H9 (cell line): ENCODE measurements at regions not wholly inside any gene's neighbourhood (a gene's known extent, or its start where the extent isn't known, plus 50 kb on each side); places are given as distances from the start of the nearest gene placed in this dataset.

Experiments
- DNase-seq: peaks from one replicate; pipeline ENCODE4 v3.0.0-alpha.2; 2017
- H2AFZ ChIP-seq: one replicate; pipeline ENCODE4 v1.6.1; 2013; ENCODE audit warnings: mild to moderate bottlenecking, low read length, control low read depth, moderate library complexity
- H2AK5ac ChIP-seq: 2 replicates; pipeline ENCODE4 v1.6.1; 2013; ENCODE audit warnings: low read length, control low read depth, mixed read lengths; ENCODE audit not compliant: insufficient read length
- H2BK120ac ChIP-seq: one replicate; pipeline ENCODE4 v1.6.1; 2013; ENCODE audit warnings: low read depth, mild to moderate bottlenecking, low read length, control low read depth, inconsistent platforms; ENCODE audit not compliant: poor library complexity, severe bottlenecking
- H2BK12ac ChIP-seq: 2 replicates; pipeline ENCODE4 v1.6.1; 2013; ENCODE audit warnings: low read length, control low read depth, mixed read lengths, low read depth; ENCODE audit not compliant: insufficient read length
- H2BK15ac ChIP-seq: 2 replicates; pipeline ENCODE4 v1.6.1; 2013; ENCODE audit warnings: low read depth, low read length, control low read depth
- H2BK20ac ChIP-seq: one replicate; pipeline ENCODE4 v1.6.1; 2013; ENCODE audit warnings: low read depth, mild to moderate bottlenecking, low read length, control low read depth, inconsistent platforms; ENCODE audit not compliant: poor library complexity, severe bottlenecking
- H2BK5ac ChIP-seq: 2 replicates; pipeline ENCODE4 v1.6.1; 2013; ENCODE audit warnings: low read length, control low read depth, mixed read lengths; ENCODE audit not compliant: insufficient read length
- H3K14ac ChIP-seq: 2 replicates; pipeline ENCODE4 v1.6.1; 2013; ENCODE audit warnings: low read length, control low read depth; ENCODE audit not compliant: insufficient read depth
- H3K18ac ChIP-seq: 2 replicates; pipeline ENCODE4 v1.6.1; 2013; ENCODE audit warnings: low read depth, mild to moderate bottlenecking, mixed read lengths, low read length, control low read depth; ENCODE audit not compliant: insufficient read length
- H3K23ac ChIP-seq: 2 replicates; pipeline ENCODE4 v1.6.1; 2013; ENCODE audit warnings: low read length, control low read depth, mixed read lengths, low read depth; ENCODE audit not compliant: insufficient read length
- H3K23me2 ChIP-seq: 2 replicates; pipeline ENCODE4 v1.6.1; 2013; ENCODE audit warnings: low read depth, mild to moderate bottlenecking, mixed read lengths, low read length, control low read depth; ENCODE audit not compliant: insufficient read length, poor library complexity, severe bottlenecking
- H3K27ac ChIP-seq: 2 replicates; pipeline ENCODE4 v1.5.1; 2013; ENCODE audit warnings: low read length, control low read depth, mixed read lengths, low read depth; ENCODE audit not compliant: insufficient read length
- H3K27me3 ChIP-seq: 2 replicates; pipeline ENCODE4 v1.6.1; 2013; ENCODE audit warnings: low read length, control low read depth, inconsistent platforms; ENCODE audit not compliant: insufficient read depth
- H3K4ac ChIP-seq: 2 replicates; pipeline ENCODE4 v1.6.1; 2013; ENCODE audit warnings: low read depth, mild to moderate bottlenecking, control low read depth, inconsistent platforms, low read length, moderate library complexity
- H3K4me1 ChIP-seq: 2 replicates; pipeline ENCODE4 v1.6.1; 2013; ENCODE audit warnings: low read length, control low read depth, inconsistent platforms; ENCODE audit not compliant: insufficient read depth
- H3K4me2 ChIP-seq: 2 replicates; pipeline ENCODE4 v1.6.1; 2013; ENCODE audit warnings: low read length, control low read depth, mixed read lengths; ENCODE audit not compliant: insufficient read length, insufficient read depth
- H3K56ac ChIP-seq: 2 replicates; pipeline ENCODE4 v1.6.1; 2013; ENCODE audit warnings: low read depth, mild to moderate bottlenecking, mixed read lengths, low read length, control low read depth; ENCODE audit not compliant: insufficient read length
- H3K79me1 ChIP-seq: 2 replicates; pipeline ENCODE4 v1.6.1; 2013; ENCODE audit warnings: low read depth, mild to moderate bottlenecking, moderate library complexity, low read length, control low read depth, inconsistent platforms; ENCODE audit not compliant: insufficient read depth, poor library complexity, severe bottlenecking
- H3K79me2 ChIP-seq: 2 replicates; pipeline ENCODE4 v1.6.1; 2013; ENCODE audit warnings: low read length, control low read depth, inconsistent platforms; ENCODE audit not compliant: insufficient read depth
- H3K9ac ChIP-seq: 2 replicates; pipeline ENCODE4 v1.6.1; 2013; ENCODE audit warnings: low read length, control low read depth, mixed read lengths; ENCODE audit not compliant: insufficient read length; ENCODE audit errors: extremely low read depth
- H3K9me3 ChIP-seq: one replicate; pipeline ENCODE4 v1.6.1; 2013; ENCODE audit warnings: low read depth, low read length, inconsistent platforms; ENCODE audit not compliant: control insufficient read depth
- H3T11ph ChIP-seq: one replicate; pipeline ENCODE4 v1.6.1; 2013; ENCODE audit warnings: mild to moderate bottlenecking, low read length, control low read depth, inconsistent platforms
- H4K20me1 ChIP-seq: one replicate; pipeline ENCODE4 v1.6.1; 2013; ENCODE audit not compliant: control insufficient read depth, insufficient read length, insufficient read depth
- H4K5ac ChIP-seq: 2 replicates; pipeline ENCODE4 v1.6.1; 2013; ENCODE audit warnings: low read depth, mild to moderate bottlenecking, mixed read lengths, low read length, control low read depth; ENCODE audit not compliant: insufficient read length
- H4K8ac ChIP-seq: replicated peaks from 2 replicates; pipeline ENCODE4 v1.6.1; 2013; ENCODE audit warnings: low read length, control low read depth, mixed read lengths, low read depth; ENCODE audit not compliant: insufficient read length
- H4K91ac ChIP-seq: 2 replicates; pipeline ENCODE4 v1.6.1; 2013; ENCODE audit warnings: low read depth, mild to moderate bottlenecking, moderate library complexity, mixed read lengths, low read length, control low read depth; ENCODE audit not compliant: insufficient read length
- H3K27ac Mint-ChIP-seq, 3 experiments: 2 replicates in 2 of 3; 3 replicates in 1 of 3; pipeline ENCODE4 v1.8.0; 2020 to 2021; ENCODE audit warnings: mixed read lengths in 3 of 3, mild to moderate bottlenecking in 1 of 3, moderate library complexity in 1 of 3
- H3K27me3 Mint-ChIP-seq: 2 replicates; pipeline ENCODE4 v1.8.0; 2021; ENCODE audit warnings: low read depth, mild to moderate bottlenecking, moderate library complexity, mixed read lengths
- H3K36me3 Mint-ChIP-seq, 3 experiments: 2 replicates in 2 of 3; 3 replicates in 1 of 3; pipeline ENCODE4 v1.8.0; 2020 to 2021; ENCODE audit warnings: low read depth in 3 of 3, mixed read lengths in 3 of 3; ENCODE audit not compliant: insufficient read depth in 1 of 3
- H3K4me1 Mint-ChIP-seq, 2 experiments: 2 replicates each; pipeline ENCODE4 v1.8.0; 2020; ENCODE audit warnings: mixed read lengths in 2 of 2
- H3K4me3 Mint-ChIP-seq, 2 experiments: 2 replicates in 1 of 2; 3 replicates in 1 of 2; pipeline ENCODE4 v1.8.0; 2020 to 2021; ENCODE audit warnings: mild to moderate bottlenecking in 2 of 2, mixed read lengths in 2 of 2, moderate library complexity in 1 of 2
- H3K9me3 Mint-ChIP-seq, 2 experiments: 2 replicates in 1 of 2; 3 replicates in 1 of 2; pipeline ENCODE4 v1.8.0; 2020; ENCODE audit warnings: mild to moderate bottlenecking in 2 of 2, mixed read lengths in 2 of 2, moderate library complexity in 1 of 2
- WGBS: extraction: QIAGEN DNeasy Blood & Tissue Kit; methylation state at CpG from one replicate; pipeline ENCODE4 v1.1.7; 2013; ENCODE audit warnings: missing lambda C conversion rate, low lambda C conversion rate, mixed read lengths; ENCODE audit not compliant: insufficient read length; ENCODE audit errors: extremely low coverage; 5-methylcytosine and 5-hydroxymethylcytosine counted together
- TF ChIP-seq, protein P1 (sequence below): fragments of 200-600 bp; sonication (generic); conservative IDR thresholded peaks from 3 replicates; pipeline ENCODE4 v1.8.0; 2021; ENCODE audit warnings: antibody characterized with exemption, mild to moderate bottlenecking

- Histone ChIP-seq H2BK12ac (no peak overlapping the region), H3K4me2 (no peak overlapping the region), H2AFZ (no peak overlapping the region), H2BK20ac (no peak overlapping the region), H3K9me3 (no peaks in the 10 kb centered on the region), H4K5ac (no peak overlapping the region), H3K27me3 (no peaks in the 10 kb centered on the region), H2BK120ac (no peak overlapping the region), H4K20me1 (no peaks in the 10 kb centered on the region), H3K4me1 (0 out of 2 replicates have a peak, but pooled peaks cover 2% of the 10 kb centered on the region), H3K18ac (no peak overlapping the region), H4K91ac (no peak overlapping the region), H4K8ac (no peak overlapping the region), H3K79me2 (no peaks in the 10 kb centered on the region), H3K23me2 (no peaks in the 10 kb centered on the region), H2BK15ac (no peak overlapping the region), H3K23ac (no peak overlapping the region), H3T11ph (no peak overlapping the region), H3K4ac (no peak overlapping the region), H3K9ac (no peak overlapping the region), H2BK5ac (no peak overlapping the region), H3K14ac (no peak overlapping the region), H2AK5ac (no peak overlapping the region), H3K27ac (no peak overlapping the region), H3K56ac (no peak overlapping the region), H3K79me1 (no peaks in the 10 kb centered on the region)
- DNase-seq: no peak
- Mint-ChIP-seq H3K36me3 (no peaks in the 10 kb centered on the region), H3K27me3 (no peaks in the 10 kb centered on the region), H3K9me3 (no peaks in the 10 kb centered on the region), H3K4me3 (no peak overlapping the region), H3K27ac (peak overlapping the region in 2 of 3 experiments; percentile 67 to 68; a peak in 1 of 7 replicates), H3K4me1 (peaks cover 6 to 14% of the 10 kb centered on the region in 2 experiments; a peak in 3 of 4 replicates)
- TF ChIP-seq, protein P1, sequence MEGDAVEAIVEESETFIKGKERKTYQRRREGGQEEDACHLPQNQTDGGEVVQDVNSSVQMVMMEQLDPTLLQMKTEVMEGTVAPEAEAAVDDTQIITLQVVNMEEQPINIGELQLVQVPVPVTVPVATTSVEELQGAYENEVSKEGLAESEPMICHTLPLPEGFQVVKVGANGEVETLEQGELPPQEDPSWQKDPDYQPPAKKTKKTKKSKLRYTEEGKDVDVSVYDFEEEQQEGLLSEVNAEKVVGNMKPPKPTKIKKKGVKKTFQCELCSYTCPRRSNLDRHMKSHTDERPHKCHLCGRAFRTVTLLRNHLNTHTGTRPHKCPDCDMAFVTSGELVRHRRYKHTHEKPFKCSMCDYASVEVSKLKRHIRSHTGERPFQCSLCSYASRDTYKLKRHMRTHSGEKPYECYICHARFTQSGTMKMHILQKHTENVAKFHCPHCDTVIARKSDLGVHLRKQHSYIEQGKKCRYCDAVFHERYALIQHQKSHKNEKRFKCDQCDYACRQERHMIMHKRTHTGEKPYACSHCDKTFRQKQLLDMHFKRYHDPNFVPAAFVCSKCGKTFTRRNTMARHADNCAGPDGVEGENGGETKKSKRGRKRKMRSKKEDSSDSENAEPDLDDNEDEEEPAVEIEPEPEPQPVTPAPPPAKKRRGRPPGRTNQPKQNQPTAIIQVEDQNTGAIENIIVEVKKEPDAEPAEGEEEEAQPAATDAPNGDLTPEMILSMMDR: no peak
- no CpG with 5 or more reads among the region's 6 CpGs for WGBS
Observed at GRCh38 chr9:12934545-12935272, 159.9 kb downstream of the LURAP1L start.
